K562 (cell line): ENCODE measurements at regions not wholly inside any gene's neighbourhood (a gene's known extent, or its start where the extent isn't known, plus 50 kb on each side); places are given as distances from the start of the nearest gene placed in this dataset.

ENCODE experiments used
- ATAC-seq: fragments of 200-7000 bp; cut with Tn5 transposase; 3 replicates; pipeline ENCODE4 v1.9.1; 2020; ENCODE audit warnings: moderate library complexity
- BruUV-seq: library from RNA; stranded (reverse); fragments of 400-500 nt; replicated peaks from 2 replicates; lab custom pipeline; 2021; lab: Mats Ljungman, UMichigan
- CTCF ChIA-PET: fragments of 300-600 bp; formaldehyde crosslinking; extraction: SDS; loops from one replicate; lab custom pipeline; 2021; ENCODE audit warnings: low intra/inter-chr PET ratio; lab: Yijun Ruan, JAX
- POLR2A ChIA-PET: fragments of 300-600, 350-650 bp; sonication (Branson Sonifier 250); formaldehyde crosslinking; extraction: SDS; loops from one replicate; lab custom pipeline; 2021; ENCODE audit warnings: antibody characterized with exemption, inconsistent platforms; lab: Yijun Ruan, JAX
- DNase-seq, 4 experiments: peaks; one replicate each; pipeline versions ENCODE4 v3.0.0 to v3.0.0-alpha.2; 2011 to 2018; ENCODE audit warnings: low spot score in 3 of 4, mixed read lengths in 3 of 4; ENCODE audit errors: extremely low read depth in 1 of 4
- FAIRE-seq: peaks from 2 replicates; lab custom pipeline; 2011; peaks lifted over from hg19 to GRCh38; lab: Jason Lieb, UNC
- H2AFZ ChIP-seq: 2 replicates; pipeline ENCODE4 v1.6.0; 2011; ENCODE audit warnings: low read depth, low read length, control low read depth, inconsistent platforms
- H3K27ac ChIP-seq: fragments of 200-600 bp; 3 replicates; pipeline ENCODE4 v1.8.0; 2011; ENCODE audit warnings: low read depth, mild to moderate bottlenecking, control low read depth, inconsistent platforms, low read length, moderate library complexity, mixed read lengths; ENCODE audit errors: extremely low read depth
- H3K27me3 ChIP-seq, 2 experiments: fragments of 300-600 bp in 1 of 2; 2 replicates in 1 of 2; 3 replicates in 1 of 2; pipeline versions ENCODE4 v1.6.0 to v1.8.0; 2011; ENCODE audit warnings: inconsistent platforms in 2 of 2, low read length in 2 of 2, mild to moderate bottlenecking in 1 of 2, mixed read lengths in 1 of 2, moderate library complexity in 1 of 2; ENCODE audit not compliant: control insufficient read depth in 2 of 2, insufficient read depth in 2 of 2
- H3K36me3 ChIP-seq: fragments of 300-600 bp; 3 replicates; pipeline ENCODE4 v1.8.0; 2011; ENCODE audit warnings: mild to moderate bottlenecking, low read length, inconsistent platforms; ENCODE audit not compliant: control insufficient read depth, insufficient read depth
- H3K4me1 ChIP-seq, 2 experiments: fragments of 200-600 bp in 1 of 2; replicated peaks in 1 of 2; 2 replicates in 1 of 2; 3 replicates in 1 of 2; pipeline versions ENCODE4 v1.5.1 to v1.8.0; 2011; ENCODE audit warnings: inconsistent platforms in 2 of 2, low read length in 2 of 2, mild to moderate bottlenecking in 1 of 2, mixed read lengths in 1 of 2, moderate library complexity in 1 of 2; ENCODE audit not compliant: control insufficient read depth in 2 of 2, insufficient read depth in 2 of 2
- H3K4me2 ChIP-seq: 2 replicates; pipeline ENCODE4 v1.6.1; 2011; ENCODE audit warnings: low read length, control low read depth, inconsistent platforms, mixed read lengths; ENCODE audit not compliant: insufficient read depth
- H3K4me3 ChIP-seq: fragments of 200-600 bp; sonication (generic), shearing (Covaris generic); 2 replicates; pipeline ENCODE4 v1.5.1; 2016; ENCODE audit warnings: control low read depth, inconsistent platforms
- H3K79me2 ChIP-seq: fragments of 200-600 bp; 3 replicates; pipeline ENCODE4 v1.8.0; 2011; ENCODE audit warnings: low read length, inconsistent platforms; ENCODE audit not compliant: control insufficient read depth, insufficient read depth
- H3K9ac ChIP-seq, 2 experiments: 2 replicates each; pipeline versions ENCODE4 v1.6.0 to v1.6.1; 2011; ENCODE audit warnings: low read depth in 2 of 2, low read length in 2 of 2, control low read depth in 1 of 2, inconsistent platforms in 1 of 2, mild to moderate bottlenecking in 1 of 2, mixed read lengths in 1 of 2; ENCODE audit not compliant: insufficient read depth in 1 of 2
- H3K9me1 ChIP-seq: one replicate; pipeline ENCODE4 v1.6.0; 2011; ENCODE audit warnings: inconsistent platforms, mild to moderate bottlenecking, low read length, moderate library complexity; ENCODE audit not compliant: control insufficient read depth, insufficient read depth
- H3K9me3 ChIP-seq: replicated peaks from 2 replicates; pipeline ENCODE4 v1.5.1; 2011; ENCODE audit warnings: low read depth, low read length, inconsistent platforms; ENCODE audit not compliant: control insufficient read depth, insufficient read depth
- H4K20me1 ChIP-seq: replicated peaks from 2 replicates; pipeline ENCODE4 v1.6.1; 2011; ENCODE audit warnings: low read length, inconsistent platforms, mixed read lengths; ENCODE audit not compliant: control insufficient read depth, insufficient read depth
- ADNP ChIP-seq: fragments of 200-800 bp; sonication (Bioruptor generic); IDR thresholded peaks from 2 replicates; pipeline ENCODE4 v1.6.1; 2016; ENCODE audit warnings: missing genetic modification characterization, missing compliant biosample characterization
- ATF7 ChIP-seq: fragments of 450-650 bp; IDR thresholded peaks from 2 replicates; pipeline ENCODE4 v1.7.1; 2014; ENCODE audit warnings: mild to moderate bottlenecking, moderate library complexity
- MGA ChIP-seq: fragments of 450-650 bp; IDR thresholded peaks from 2 replicates; pipeline ENCODE4 v1.6.1; 2016; ENCODE audit warnings: mild to moderate bottlenecking, moderate library complexity
- POLR2AphosphoS2 ChIP-seq: IDR thresholded peaks from 2 replicates; pipeline ENCODE4 v1.6.1; 2012; ENCODE audit warnings: low read length, improper control_type of control experiment
- in situ Hi-C: fragments of 300-500 bp; cut with MboI; formaldehyde crosslinking; loops from 4 replicates; pipeline ENCODE4 v1.15.0; 2018; ENCODE audit warnings: inconsistent platforms, mixed read lengths
- intact Hi-C: fragments of 100-400 bp; cut with micrococcal nuclease; formaldehyde crosslinking; loops from 2 replicates; pipeline ENCODE4 v1.14.2; 2022

DNA sequence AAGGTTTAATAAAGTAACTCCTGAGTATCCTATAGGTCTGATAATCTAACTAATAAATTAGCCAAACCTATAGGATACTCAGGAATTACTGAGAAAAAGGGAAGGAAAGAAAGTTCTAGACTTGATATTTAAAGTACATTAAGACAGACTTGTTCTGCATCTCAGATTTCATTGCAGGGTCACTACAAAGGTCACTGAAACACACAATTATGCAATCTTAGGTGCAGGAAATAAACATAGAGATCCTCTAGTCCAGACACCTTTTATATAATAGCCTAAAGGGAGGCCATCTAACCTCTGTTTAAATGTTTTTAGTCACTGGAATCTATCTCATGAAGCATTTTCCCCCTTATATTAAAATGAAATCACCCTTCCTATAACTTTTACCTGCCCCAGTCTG lies 1215.7 kb downstream of the MAT2B start:
- Histone ChIP-seq H3K36me3 (no peaks in the 10 kb centered on the region), H3K4me1 (no peaks in the 10 kb centered on the region), H2AFZ (no peak overlapping the region), H3K4me2 (no peak overlapping the region), H3K9ac (no peak overlapping the region), H4K20me1 (no peaks in the 10 kb centered on the region), H3K4me3 (no peak overlapping the region), H3K79me2 (no peaks in the 10 kb centered on the region), H3K27ac (no peak overlapping the region), H3K27me3 (no peaks in the 10 kb centered on the region), H3K9me1 (no peaks in the 10 kb centered on the region), H3K9me3 (no peaks in the 10 kb centered on the region)
- BruUV-seq, result no TSS peak
- ChIA-PET CTCF (no interaction called here), POLR2A (no interaction called here)
- in situ Hi-C loops (no loop called here), intact Hi-C loops (no loop called here)
- TF ChIP-seq ATF7 (no peak), POLR2AphosphoS2 (no peak), ADNP (tag) (no peak), MGA (no peak)
- ATAC-seq, result no peak
- DNase-seq, result no peak
- no peak for FAIRE-seq
